Retinal pigment epithelial cell (primary cell): ENCODE measurements at regions not wholly inside any gene's neighbourhood (a gene's known extent, or its start where the extent isn't known, plus 50 kb on each side); places are given as distances from the start of the nearest gene placed in this dataset.

ENCODE experiments used
- DNase-seq: peaks from one replicate; pipeline ENCODE4 v3.0.0-alpha.2; 2010; ENCODE audit warnings: low read depth
- H3K4me3 ChIP-seq: 2 replicates; pipeline ENCODE4 v1.5.1; 2011; ENCODE audit warnings: mild to moderate bottlenecking, low read length, control low read depth, moderate library complexity
- CTCF ChIP-seq: conservative IDR thresholded peaks from 2 replicates; pipeline ENCODE4 v1.5.1; 2011; ENCODE audit warnings: low read depth, low read length, control low read depth, inconsistent platforms

- no peak for TF ChIP-seq CTCF
- no peak overlapping the region for H3K4me3 ChIP-seq
- DNase-seq = no peak
Measured at GRCh38 chr12:115785548-115785947, 491.9 kb downstream of the MED13L start.

- no peak overlapping the region for H3K4me3 ChIP-seq
- no peak for TF ChIP-seq CTCF
- DNase-seq = no peak
Measured at GRCh38 chr12:115776399-115776798, 501.1 kb downstream of the MED13L start.

GRCh38 chr12:115774148-115774895 lies 503.2 kb downstream of the MED13L start:
- no peak for TF ChIP-seq CTCF
- H3K4me3 ChIP-seq = no peak overlapping the region
- DNase-seq = no peak

- TF ChIP-seq CTCF = no peak
- no peak for DNase-seq
- H3K4me3 ChIP-seq = no peak overlapping the region
Measured at GRCh38 chr12:115771601-115772000, 505.9 kb downstream of the MED13L start.

GRCh38 chr12:115771065-115771464 lies 506.4 kb downstream of the MED13L start:
- TF ChIP-seq CTCF = no peak
- H3K4me3 ChIP-seq = no peak overlapping the region
- DNase-seq = no peak

GRCh38 chr12:115770643-115771042 lies 506.9 kb downstream of the MED13L start:
- no peak for TF ChIP-seq CTCF
- no peak for DNase-seq
- H3K4me3 ChIP-seq = no peak overlapping the region

GRCh38 chr12:115767916-115768315 lies 509.6 kb downstream of the MED13L start:
- H3K4me3 ChIP-seq = no peak overlapping the region
- no peak for DNase-seq
- TF ChIP-seq CTCF = no peak
